K562 (cell line): ENCODE measurements at regions not wholly inside any gene's neighbourhood (a gene's known extent, or its start where the extent isn't known, plus 50 kb on each side); places are given as distances from the start of the nearest gene placed in this dataset.

ENCODE experiments used
- ATAC-seq: fragments of 200-7000 bp; cut with Tn5 transposase; 3 replicates; pipeline ENCODE4 v1.9.1; 2020; ENCODE audit warnings: moderate library complexity
- BruUV-seq: library from RNA; stranded (reverse); fragments of 400-500 nt; replicated peaks from 2 replicates; lab custom pipeline; 2021; lab: Mats Ljungman, UMichigan
- CTCF ChIA-PET: fragments of 300-600 bp; formaldehyde crosslinking; extraction: SDS; loops from one replicate; lab custom pipeline; 2021; ENCODE audit warnings: low intra/inter-chr PET ratio; lab: Yijun Ruan, JAX
- POLR2A ChIA-PET: fragments of 300-600, 350-650 bp; sonication (Branson Sonifier 250); formaldehyde crosslinking; extraction: SDS; loops from one replicate; lab custom pipeline; 2021; ENCODE audit warnings: antibody characterized with exemption, inconsistent platforms; lab: Yijun Ruan, JAX
- DNase-seq, 4 experiments: peaks; one replicate each; pipeline versions ENCODE4 v3.0.0 to v3.0.0-alpha.2; 2011 to 2018; ENCODE audit warnings: low spot score in 3 of 4, mixed read lengths in 3 of 4; ENCODE audit errors: extremely low read depth in 1 of 4
- FAIRE-seq: peaks from 2 replicates; lab custom pipeline; 2011; peaks lifted over from hg19 to GRCh38; lab: Jason Lieb, UNC
- H2AFZ ChIP-seq: 2 replicates; pipeline ENCODE4 v1.6.0; 2011; ENCODE audit warnings: low read depth, low read length, control low read depth, inconsistent platforms
- H3K27ac ChIP-seq: fragments of 200-600 bp; 3 replicates; pipeline ENCODE4 v1.8.0; 2011; ENCODE audit warnings: low read depth, mild to moderate bottlenecking, control low read depth, inconsistent platforms, low read length, moderate library complexity, mixed read lengths; ENCODE audit errors: extremely low read depth
- H3K27me3 ChIP-seq, 2 experiments: fragments of 300-600 bp in 1 of 2; 2 replicates in 1 of 2; 3 replicates in 1 of 2; pipeline versions ENCODE4 v1.6.0 to v1.8.0; 2011; ENCODE audit warnings: inconsistent platforms in 2 of 2, low read length in 2 of 2, mild to moderate bottlenecking in 1 of 2, mixed read lengths in 1 of 2, moderate library complexity in 1 of 2; ENCODE audit not compliant: control insufficient read depth in 2 of 2, insufficient read depth in 2 of 2
- H3K36me3 ChIP-seq: fragments of 300-600 bp; 3 replicates; pipeline ENCODE4 v1.8.0; 2011; ENCODE audit warnings: mild to moderate bottlenecking, low read length, inconsistent platforms; ENCODE audit not compliant: control insufficient read depth, insufficient read depth
- H3K4me1 ChIP-seq, 2 experiments: fragments of 200-600 bp in 1 of 2; replicated peaks in 1 of 2; 2 replicates in 1 of 2; 3 replicates in 1 of 2; pipeline versions ENCODE4 v1.5.1 to v1.8.0; 2011; ENCODE audit warnings: inconsistent platforms in 2 of 2, low read length in 2 of 2, mild to moderate bottlenecking in 1 of 2, mixed read lengths in 1 of 2, moderate library complexity in 1 of 2; ENCODE audit not compliant: control insufficient read depth in 2 of 2, insufficient read depth in 2 of 2
- H3K4me2 ChIP-seq: 2 replicates; pipeline ENCODE4 v1.6.1; 2011; ENCODE audit warnings: low read length, control low read depth, inconsistent platforms, mixed read lengths; ENCODE audit not compliant: insufficient read depth
- H3K4me3 ChIP-seq: fragments of 200-600 bp; sonication (generic), shearing (Covaris generic); 2 replicates; pipeline ENCODE4 v1.5.1; 2016; ENCODE audit warnings: control low read depth, inconsistent platforms
- H3K79me2 ChIP-seq: fragments of 200-600 bp; 3 replicates; pipeline ENCODE4 v1.8.0; 2011; ENCODE audit warnings: low read length, inconsistent platforms; ENCODE audit not compliant: control insufficient read depth, insufficient read depth
- H3K9ac ChIP-seq, 2 experiments: 2 replicates each; pipeline versions ENCODE4 v1.6.0 to v1.6.1; 2011; ENCODE audit warnings: low read depth in 2 of 2, low read length in 2 of 2, control low read depth in 1 of 2, inconsistent platforms in 1 of 2, mild to moderate bottlenecking in 1 of 2, mixed read lengths in 1 of 2; ENCODE audit not compliant: insufficient read depth in 1 of 2
- H3K9me1 ChIP-seq: one replicate; pipeline ENCODE4 v1.6.0; 2011; ENCODE audit warnings: inconsistent platforms, mild to moderate bottlenecking, low read length, moderate library complexity; ENCODE audit not compliant: control insufficient read depth, insufficient read depth
- H3K9me3 ChIP-seq: replicated peaks from 2 replicates; pipeline ENCODE4 v1.5.1; 2011; ENCODE audit warnings: low read depth, low read length, inconsistent platforms; ENCODE audit not compliant: control insufficient read depth, insufficient read depth
- H4K20me1 ChIP-seq: replicated peaks from 2 replicates; pipeline ENCODE4 v1.6.1; 2011; ENCODE audit warnings: low read length, inconsistent platforms, mixed read lengths; ENCODE audit not compliant: control insufficient read depth, insufficient read depth
- BRD4 ChIP-seq: fragments of 200-600 bp; sonication (generic); IDR thresholded peaks from 2 replicates; pipeline ENCODE4 v1.6.1; 2017; ENCODE audit warnings: inconsistent platforms
- CTBP1 ChIP-seq: fragments of 450-650 bp; IDR thresholded peaks from 2 replicates; pipeline ENCODE4 v1.6.1; 2016; ENCODE audit warnings: borderline replicate concordance
- GTF2B ChIP-seq: IDR thresholded peaks from 2 replicates; pipeline ENCODE4 v1.6.1; 2011; ENCODE audit not compliant: insufficient read length; ENCODE audit errors: extremely low read depth
- MAX ChIP-seq: sonication (generic); formaldehyde crosslinking; IDR thresholded peaks from 2 replicates; pipeline ENCODE4 v1.9.0; 2022; ENCODE audit warnings: mild to moderate bottlenecking, missing genetic modification reagents
- MEIS2 ChIP-seq: fragments of 450-650 bp; IDR thresholded peaks from 2 replicates; pipeline ENCODE4 v1.6.1; 2014; ENCODE audit warnings: mild to moderate bottlenecking; ENCODE audit not compliant: partially characterized antibody
- PHF20 ChIP-seq: fragments of 450-650 bp; IDR thresholded peaks from 2 replicates; pipeline ENCODE4 v1.6.1; 2018; ENCODE audit not compliant: partially characterized antibody
- PREB ChIP-seq: sonication (generic); formaldehyde crosslinking; IDR thresholded peaks from 2 replicates; pipeline ENCODE4 v1.8.1; 2023; ENCODE audit warnings: mild to moderate bottlenecking, missing genetic modification reagents
- RBM34 ChIP-seq: fragments of 200-400 bp; formaldehyde crosslinking; IDR thresholded peaks from 2 replicates; pipeline ENCODE4 v1.6.1; 2018; ENCODE audit warnings: low read length, borderline replicate concordance; ENCODE audit not compliant: insufficient read depth
- ZBTB1 ChIP-seq: sonication (generic); formaldehyde crosslinking; IDR thresholded peaks from 2 replicates; pipeline ENCODE4 v1.8.1; 2023; ENCODE audit warnings: missing genetic modification reagents, low read depth, mild to moderate bottlenecking, borderline replicate concordance
- ZEB2 ChIP-seq: fragments of 450-650 bp; IDR thresholded peaks from 2 replicates; pipeline ENCODE4 v1.6.1; 2016
- ZNF174 ChIP-seq: fragments of 250-450 bp; sonication (Bioruptor Pico); IDR thresholded peaks from 2 replicates; pipeline ENCODE4 v1.4.0; 2020; ENCODE audit warnings: mild to moderate bottlenecking
- ZNF717 ChIP-seq: fragments of 250-450 bp; sonication (Bioruptor Pico); IDR thresholded peaks from 2 replicates; pipeline ENCODE4 v1.5.0; 2021
- WGBS: fragments of 100-300 bp; shearing (Covaris generic); methylation state at CpG from one replicate; pipeline ENCODE4 v1.1.6; 2016; ENCODE audit warnings: low coverage, mixed read lengths; ENCODE audit not compliant: insufficient coverage; ENCODE audit errors: missing lambda C conversion rate; 5-methylcytosine and 5-hydroxymethylcytosine counted together
- in situ Hi-C: fragments of 300-500 bp; cut with MboI; formaldehyde crosslinking; loops from 4 replicates; pipeline ENCODE4 v1.15.0; 2018; ENCODE audit warnings: inconsistent platforms, mixed read lengths
- intact Hi-C: fragments of 100-400 bp; cut with micrococcal nuclease; formaldehyde crosslinking; loops from 2 replicates; pipeline ENCODE4 v1.14.2; 2022
- TF ChIP-seq, protein P1 (sequence below): fragments of 450-650 bp; IDR thresholded peaks from 2 replicates; pipeline ENCODE4 v1.6.1; 2016
- TF ChIP-seq, protein P2 (sequence below): fragments of 200-800 bp; sonication (Bioruptor generic); IDR thresholded peaks from 2 replicates; pipeline ENCODE4 v1.6.1; 2017; ENCODE audit warnings: missing genetic modification characterization, missing compliant biosample characterization

- H3K27me3 ChIP-seq: peaks cover 34 to 50% of the 10 kb centered on the region in 2 experiments; a peak in 4 of 5 replicates
- no peak overlapping the region for H3K27ac ChIP-seq
- POLR2A ChIA-PET: no interaction called here
- in situ Hi-C loops: no loop called here
- DNase-seq: no peak
- H2AFZ ChIP-seq: no peak overlapping the region
- H3K9me1 ChIP-seq: no peaks in the 10 kb centered on the region
- no peak overlapping the region for H3K4me2 ChIP-seq
- H3K4me3 ChIP-seq: no peak overlapping the region
- H3K36me3 ChIP-seq: no peaks in the 10 kb centered on the region
- TF ChIP-seq RBM34 (no peak), MEIS2 (no peak), PREB (CRISPR knock-in tag) (no peak), ZNF174 (CRISPR knock-in tag) (no peak), BRD4 (no peak), ZNF717 (CRISPR knock-in tag) (no peak), PHF20 (no peak), CTBP1 (no peak), ZEB2 (no peak), ZBTB1 (CRISPR knock-in tag) (no peak), GTF2B (no peak), MAX (no peak)
- TF ChIP-seq, protein P1, sequence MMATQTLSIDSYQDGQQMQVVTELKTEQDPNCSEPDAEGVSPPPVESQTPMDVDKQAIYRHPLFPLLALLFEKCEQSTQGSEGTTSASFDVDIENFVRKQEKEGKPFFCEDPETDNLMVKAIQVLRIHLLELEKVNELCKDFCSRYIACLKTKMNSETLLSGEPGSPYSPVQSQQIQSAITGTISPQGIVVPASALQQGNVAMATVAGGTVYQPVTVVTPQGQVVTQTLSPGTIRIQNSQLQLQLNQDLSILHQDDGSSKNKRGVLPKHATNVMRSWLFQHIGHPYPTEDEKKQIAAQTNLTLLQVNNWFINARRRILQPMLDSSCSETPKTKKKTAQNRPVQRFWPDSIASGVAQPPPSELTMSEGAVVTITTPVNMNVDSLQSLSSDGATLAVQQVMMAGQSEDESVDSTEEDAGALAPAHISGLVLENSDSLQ: no peak
- TF ChIP-seq, protein P2, sequence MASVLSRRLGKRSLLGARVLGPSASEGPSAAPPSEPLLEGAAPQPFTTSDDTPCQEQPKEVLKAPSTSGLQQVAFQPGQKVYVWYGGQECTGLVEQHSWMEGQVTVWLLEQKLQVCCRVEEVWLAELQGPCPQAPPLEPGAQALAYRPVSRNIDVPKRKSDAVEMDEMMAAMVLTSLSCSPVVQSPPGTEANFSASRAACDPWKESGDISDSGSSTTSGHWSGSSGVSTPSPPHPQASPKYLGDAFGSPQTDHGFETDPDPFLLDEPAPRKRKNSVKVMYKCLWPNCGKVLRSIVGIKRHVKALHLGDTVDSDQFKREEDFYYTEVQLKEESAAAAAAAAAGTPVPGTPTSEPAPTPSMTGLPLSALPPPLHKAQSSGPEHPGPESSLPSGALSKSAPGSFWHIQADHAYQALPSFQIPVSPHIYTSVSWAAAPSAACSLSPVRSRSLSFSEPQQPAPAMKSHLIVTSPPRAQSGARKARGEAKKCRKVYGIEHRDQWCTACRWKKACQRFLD (CRISPR knock-in tag): no peak
- TF ChIP-seq, all 486 proteins: peak for 0
- no peaks in the 10 kb centered on the region for H3K79me2 ChIP-seq
- no peaks in the 10 kb centered on the region for H4K20me1 ChIP-seq
- no TSS peak for BruUV-seq
- WGBS: 6% methylated on average over 9 of the region's 9 CpGs
- H3K9me3 ChIP-seq: no peaks in the 10 kb centered on the region
- intact Hi-C loops: no loop called here
- peaks cover 0 to 2% of the 10 kb centered on the region in 2 experiments; a peak in 2 of 5 replicates for H3K4me1 ChIP-seq
- FAIRE-seq: no peak
- ATAC-seq: no peak
- no peak overlapping the region for H3K9ac ChIP-seq
- CTCF ChIA-PET: no interaction called here
These were observed 56.4 kb upstream of the FANCC start for GRCh38 chr9:95373782-95374487.
